GM21390 (cell line): ENCODE measurements at regions not wholly inside any gene's neighbourhood (a gene's known extent, or its start where the extent isn't known, plus 50 kb on each side); places are given as distances from the start of the nearest gene placed in this dataset.
"Not testable (repeated sequence)": the region's sequence is repeated elsewhere in the genome, so short reads cannot be mapped to it uniquely, and the experiment has no call there.

Experiments
- ATAC-seq: cut with Tn5 transposase; IDR thresholded peaks from one replicate; pipeline ENCODE4 v1.9.1; 2021; ENCODE audit not compliant: unreplicated experiment

DNA sequence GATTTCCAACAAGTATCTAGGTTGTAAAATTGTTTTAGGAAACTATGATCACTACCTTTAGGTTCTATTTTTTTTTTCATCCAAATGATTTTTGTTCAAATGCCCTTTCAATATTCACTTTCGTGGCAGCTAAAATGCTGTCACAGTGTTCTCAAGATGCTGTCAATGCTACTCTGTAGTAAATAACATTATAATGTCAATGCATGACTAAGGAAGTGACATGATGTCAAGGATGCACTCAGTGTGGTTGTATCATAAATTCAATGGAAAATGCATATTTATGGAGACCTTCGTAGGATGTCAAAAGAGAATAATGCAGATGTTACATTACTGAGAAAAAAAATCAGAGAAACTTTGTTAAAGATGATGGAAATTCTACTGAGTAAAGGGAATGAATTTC is 673.8 kb downstream of the ANKRD7 start:
- no peak for ATAC-seq

DNA sequence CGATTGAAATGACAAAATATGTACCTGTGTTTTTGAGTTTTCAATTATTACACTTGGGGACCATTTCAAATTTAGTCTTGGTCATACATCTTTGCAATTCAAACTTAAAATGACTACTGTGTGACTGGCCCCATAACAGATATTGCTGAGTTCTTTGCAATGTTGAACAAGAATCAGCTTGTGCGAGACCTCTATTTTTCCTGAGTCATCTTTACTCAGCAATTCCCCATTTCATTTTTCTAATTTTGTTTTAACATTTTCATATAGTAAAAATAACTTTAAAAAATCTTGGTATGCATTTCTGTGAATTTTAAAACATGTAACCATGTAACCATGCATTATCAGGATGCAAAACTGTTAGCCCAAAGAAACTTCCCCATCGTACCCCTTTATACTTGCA is 678.1 kb downstream of the ANKRD7 start:
- ATAC-seq: no peak

DNA sequence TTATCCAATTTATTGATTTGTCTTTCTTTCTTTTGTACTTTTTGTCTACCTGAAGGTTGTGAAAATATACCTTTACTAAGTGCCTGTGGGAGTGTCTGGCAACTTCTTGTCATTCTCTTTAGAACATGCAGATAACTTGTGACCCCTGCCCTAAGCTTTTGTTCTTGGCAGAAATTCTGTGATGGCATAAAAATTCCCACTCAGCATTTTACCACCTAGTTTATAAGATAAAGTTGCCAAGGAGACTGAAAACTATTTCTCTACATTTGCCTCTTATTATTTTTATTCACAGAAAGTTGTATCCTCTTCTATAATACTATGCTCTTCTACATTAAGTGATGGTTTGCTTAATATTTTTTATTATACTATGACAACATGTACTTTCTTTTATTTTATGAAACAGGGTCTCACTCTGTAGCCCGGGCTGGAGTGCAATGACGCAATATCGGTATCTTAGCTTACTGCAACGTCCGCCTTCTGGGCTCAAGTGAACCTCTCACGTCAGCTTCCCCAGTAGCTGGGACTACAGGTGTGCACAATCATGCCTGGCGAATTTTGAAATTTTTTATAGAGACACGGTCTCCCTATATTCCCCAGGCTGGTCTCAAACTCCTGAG is 683.5 kb downstream of the ANKRD7 start:
- ATAC-seq: no peak

DNA sequence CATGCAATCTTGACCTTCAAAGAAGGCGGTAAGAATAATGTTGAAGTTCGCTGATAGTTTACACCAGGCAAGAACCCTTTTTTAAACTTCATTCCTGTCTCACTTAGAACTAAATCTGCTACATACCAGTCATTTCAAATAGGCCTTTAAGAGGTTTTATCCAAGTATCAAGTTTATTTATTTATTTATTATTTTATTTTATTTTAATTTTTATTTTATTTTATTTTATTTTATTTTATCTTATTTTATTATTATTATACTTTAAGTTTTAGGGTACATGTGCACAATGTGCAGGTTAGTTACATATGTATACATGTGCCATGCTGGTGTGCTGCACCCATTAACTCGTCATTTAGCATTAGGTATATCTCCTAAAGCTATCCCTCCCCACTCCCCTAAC is 691.6 kb downstream of the ANKRD7 start:
- not testable (repeated sequence) for ATAC-seq

DNA sequence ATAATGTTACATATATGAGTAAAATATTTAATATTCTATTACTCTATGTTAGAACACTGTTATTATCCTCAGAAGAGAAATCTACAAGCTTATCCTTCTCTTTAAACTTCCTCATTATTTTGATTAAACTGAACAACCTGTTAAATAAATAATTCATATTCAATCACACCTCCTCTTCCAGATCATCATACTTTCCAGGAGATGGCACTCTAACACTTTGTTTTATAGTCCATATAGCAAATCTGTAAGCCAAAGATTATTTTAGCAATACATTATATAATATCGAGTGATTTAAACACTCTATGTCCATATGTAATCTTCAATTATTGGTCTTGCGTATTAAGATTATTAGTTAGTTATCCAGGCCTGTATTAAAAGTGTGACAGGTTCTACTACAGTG is 694.1 kb downstream of the ANKRD7 start:
- no peak for ATAC-seq

DNA sequence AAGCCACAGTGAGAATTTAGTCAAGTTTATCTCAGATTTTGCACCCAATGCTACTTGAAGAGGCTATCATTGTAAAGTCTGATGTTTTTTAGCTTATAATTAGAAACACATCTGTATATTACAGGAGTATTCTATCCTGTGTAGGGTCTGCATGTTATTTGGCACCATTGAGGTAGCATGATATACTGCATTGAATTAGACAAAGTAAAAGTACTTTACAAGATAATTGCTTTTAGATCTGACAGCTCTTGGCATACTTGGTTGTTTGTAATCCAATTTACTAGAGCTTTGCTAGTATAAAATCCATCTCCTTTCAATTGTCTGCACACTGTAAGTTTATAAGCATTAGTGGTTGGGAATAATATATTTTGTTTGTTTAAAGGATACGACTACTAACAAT is 714.3 kb downstream of the ANKRD7 start:
- ATAC-seq: no peak

DNA sequence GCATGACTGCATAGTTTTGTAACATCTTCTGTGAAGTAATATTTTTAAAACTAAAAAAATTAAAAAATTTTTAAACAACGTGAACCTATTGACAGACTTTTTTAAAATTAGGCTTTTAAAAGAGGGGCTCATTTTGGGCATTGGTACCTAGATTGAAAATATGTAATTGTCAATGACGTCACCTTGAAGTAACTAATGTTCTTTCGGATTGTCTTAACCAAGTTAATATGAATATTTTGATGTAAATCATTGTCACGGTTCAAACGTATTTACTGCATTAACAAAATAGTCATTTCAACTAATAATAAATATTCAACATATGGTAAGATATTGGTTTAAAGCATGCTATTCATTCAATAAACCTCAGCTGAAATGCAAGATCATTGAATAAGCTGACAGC is 719.8 kb downstream of the ANKRD7 start:
- ATAC-seq: no peak

DNA sequence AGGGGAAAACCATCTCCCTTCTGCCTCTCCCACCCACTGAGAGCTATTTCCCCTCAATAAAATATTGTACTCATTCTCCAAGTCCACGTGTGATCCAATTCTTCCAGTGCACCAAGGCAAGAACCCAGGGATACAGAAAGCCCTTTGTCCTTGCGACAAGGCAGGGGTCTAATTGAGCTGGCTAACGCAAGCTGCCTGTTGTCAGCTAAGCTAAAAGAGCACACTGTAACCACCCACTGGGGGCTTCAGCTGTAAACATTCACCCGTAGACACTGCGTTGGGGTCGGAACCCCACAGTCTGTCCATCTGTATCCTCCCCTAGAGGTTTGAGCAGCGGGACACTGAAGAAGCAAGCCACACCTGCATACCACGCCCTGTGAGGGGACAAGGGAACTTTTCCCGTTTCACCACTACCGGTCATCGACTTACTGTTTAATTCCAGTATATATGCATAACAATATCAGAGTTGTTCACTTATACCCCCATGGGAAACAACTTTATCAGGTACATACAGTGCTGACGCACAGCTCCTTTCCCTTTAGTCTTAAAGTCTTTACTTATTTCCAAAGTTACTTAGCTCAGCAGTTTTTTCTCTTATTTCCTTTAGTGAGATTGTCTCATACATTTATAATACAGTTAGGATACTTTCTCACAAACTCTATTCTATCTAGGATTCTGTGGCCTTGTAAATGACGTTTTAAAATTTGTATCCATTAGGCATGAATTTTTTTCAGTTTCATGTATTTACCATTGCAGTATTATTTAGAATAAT is 721.6 kb downstream of the ANKRD7 start:
- no peak for ATAC-seq

DNA sequence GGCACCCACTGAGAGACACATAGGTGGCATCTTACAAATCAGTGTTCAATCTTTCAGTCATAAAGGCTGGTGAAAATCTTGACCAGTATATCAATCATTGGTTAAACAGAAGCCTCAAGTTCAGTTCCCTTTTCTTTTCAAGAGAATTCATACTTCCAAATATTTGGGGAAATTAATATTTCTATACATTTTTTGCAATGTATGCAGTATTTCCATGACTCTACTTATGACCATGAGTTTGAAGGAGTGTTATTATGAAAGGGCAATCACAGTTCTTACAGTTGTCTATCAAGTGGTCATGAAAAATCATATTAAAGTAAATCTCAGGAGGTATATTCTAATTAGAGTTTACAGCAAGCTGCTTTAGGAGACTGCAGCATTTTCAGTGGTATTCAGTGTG is 724.0 kb downstream of the ANKRD7 start:
- no peak for ATAC-seq

DNA sequence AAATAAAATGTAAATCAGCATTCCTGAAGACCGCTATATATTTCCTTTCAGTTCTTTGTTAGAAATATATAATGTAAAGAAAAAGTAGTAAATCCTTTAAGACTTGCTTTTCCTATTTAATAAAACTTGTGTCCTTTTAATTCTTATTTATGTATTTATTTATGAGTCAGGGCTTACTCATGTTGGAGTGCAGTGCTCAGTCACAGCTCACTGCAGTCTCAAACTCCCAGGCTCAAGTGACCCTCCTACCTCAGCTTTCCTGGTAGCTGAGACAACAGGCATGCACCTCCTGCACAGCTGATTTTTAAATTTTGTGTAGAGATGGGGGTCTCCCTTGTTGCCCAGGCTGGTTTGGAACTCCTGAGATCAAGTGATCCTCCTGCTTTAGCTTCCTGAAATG is 724.5 kb downstream of the ANKRD7 start:
- no peak for ATAC-seq

DNA sequence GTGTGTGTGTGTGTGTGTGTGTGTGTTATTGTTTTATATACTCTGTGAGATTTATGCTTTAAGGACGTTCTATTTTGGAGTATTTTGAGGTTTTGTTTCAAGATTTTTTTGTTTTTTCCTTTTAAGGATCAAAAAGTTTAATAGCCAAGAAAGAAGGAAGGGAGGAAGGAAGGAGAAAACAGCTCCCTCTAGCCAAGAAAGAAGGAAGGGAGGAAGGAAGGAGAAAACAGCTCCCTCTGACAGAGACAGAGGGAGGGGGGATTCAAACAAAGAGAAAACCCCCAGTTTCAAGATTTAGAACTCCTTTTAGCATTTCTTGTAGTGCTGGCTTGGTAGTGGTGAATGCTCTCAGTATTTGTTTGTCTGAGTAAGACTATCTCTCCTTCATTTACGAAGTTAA is 731.8 kb downstream of the ANKRD7 start:
- not testable (repeated sequence) for ATAC-seq

DNA sequence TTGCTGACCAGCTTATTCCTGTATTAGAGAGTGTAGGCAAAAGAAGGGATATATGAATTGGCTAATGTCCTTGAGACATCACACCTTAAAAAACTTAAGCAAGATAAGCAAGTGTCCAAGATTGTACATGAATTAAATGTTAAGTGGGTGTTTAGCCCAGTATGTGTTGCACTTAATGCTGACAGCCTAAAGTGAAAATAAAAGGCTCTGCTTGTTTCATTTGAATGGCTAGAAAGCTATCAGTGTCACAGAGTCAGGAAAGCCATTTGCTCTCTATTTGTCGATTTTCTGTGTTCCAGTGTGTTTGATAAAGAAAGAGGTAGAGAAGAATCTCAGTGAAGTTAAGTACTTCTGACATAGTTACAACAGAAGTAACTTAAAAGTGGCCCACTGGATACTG is 744.9 kb downstream of the ANKRD7 start:
- no peak for ATAC-seq

DNA sequence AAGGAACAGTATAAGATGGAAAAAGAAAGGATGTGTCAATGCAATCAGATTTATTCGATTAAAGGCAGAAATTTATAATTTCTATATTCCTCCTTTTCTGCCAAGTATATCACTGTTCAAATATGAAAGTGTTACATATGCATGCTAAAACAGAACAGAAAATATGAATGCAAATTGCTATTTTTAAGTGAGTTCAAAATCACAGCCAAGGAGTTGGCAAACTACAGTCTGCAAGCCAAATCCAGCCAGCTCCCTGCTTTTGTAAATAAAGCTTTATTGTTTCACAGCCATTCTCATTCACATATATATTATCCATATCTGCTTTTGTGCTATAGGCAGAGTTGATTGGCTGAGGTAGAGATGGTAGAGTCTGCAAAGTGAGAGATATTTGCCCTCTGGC is 747.2 kb downstream of the ANKRD7 start:
- no peak for ATAC-seq

DNA sequence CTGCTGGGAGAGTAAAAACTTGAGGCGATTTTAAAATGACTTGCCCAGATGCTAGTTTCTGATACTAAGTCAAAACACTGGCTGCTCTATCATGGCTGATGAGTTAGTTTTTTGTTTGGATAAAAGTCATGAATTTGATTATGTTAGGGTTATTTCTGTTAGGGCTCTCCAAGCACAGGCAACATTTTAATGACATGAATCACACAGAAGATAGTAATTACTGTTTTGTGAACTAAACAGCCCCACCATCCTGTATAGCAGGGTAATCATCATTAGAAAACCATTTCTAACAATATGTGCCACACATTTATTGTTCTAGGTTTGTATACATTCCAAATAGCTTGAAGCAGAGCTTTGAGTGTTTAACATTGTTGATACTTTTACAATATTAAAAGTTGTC is 750.3 kb downstream of the ANKRD7 start:
- ATAC-seq: no peak

DNA sequence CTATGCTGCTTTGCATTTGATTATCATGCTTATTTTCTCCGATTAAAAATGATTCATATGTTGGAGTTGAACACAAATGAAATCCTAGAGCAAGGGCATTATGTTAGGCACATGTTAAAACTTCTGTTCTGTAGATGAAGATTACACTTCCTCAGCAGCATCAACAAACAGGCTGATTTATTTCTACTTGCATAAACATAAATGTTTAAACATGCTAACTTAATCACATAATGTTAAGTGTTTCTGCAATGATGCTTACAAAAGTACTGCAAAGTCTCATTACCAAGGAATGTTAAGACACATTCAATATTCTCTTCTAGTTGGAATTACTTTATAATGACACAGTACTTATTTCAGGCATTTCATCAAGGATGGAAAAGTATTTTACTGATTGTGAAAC is 770.8 kb downstream of the ANKRD7 start:
- ATAC-seq: no peak

DNA sequence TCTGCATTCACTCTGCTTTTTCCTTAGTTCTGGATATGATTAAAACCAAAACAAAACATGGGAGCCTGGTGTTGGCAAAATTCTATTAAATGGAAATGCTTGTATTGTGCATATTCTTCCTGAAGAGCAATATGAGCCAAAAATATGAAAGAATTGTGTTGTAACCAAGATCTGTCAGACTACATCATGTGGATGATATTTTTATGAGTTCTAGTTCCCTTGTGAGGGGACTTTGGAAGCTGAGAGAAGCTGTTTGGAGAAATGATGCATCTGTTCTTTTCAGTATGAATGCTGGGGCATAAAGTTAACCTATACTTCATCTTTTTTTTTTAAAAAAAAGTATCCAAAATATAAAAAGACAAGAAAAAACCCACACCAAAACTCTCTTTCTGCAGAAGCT is 782.7 kb downstream of the ANKRD7 start:
- ATAC-seq: no peak

DNA sequence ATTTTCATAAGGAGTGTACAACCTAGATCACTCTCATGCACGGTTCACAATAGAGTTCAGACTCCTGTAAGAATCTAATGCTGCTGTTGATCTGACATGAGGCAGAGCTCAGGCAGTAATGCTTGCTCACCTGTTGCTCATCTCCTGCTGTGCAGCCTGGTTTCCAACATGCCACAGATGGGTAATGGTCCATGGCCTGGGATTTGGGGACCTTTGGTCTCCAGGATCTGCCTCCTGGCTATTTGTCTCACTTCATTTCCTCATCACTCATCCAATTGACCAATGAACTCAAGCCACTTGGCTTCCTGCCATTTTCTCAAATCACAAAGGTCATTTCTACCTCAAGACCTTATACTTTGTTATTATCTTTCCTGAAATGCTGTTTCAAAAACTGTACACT is 786.1 kb downstream of the ANKRD7 start:
- no peak for ATAC-seq

DNA sequence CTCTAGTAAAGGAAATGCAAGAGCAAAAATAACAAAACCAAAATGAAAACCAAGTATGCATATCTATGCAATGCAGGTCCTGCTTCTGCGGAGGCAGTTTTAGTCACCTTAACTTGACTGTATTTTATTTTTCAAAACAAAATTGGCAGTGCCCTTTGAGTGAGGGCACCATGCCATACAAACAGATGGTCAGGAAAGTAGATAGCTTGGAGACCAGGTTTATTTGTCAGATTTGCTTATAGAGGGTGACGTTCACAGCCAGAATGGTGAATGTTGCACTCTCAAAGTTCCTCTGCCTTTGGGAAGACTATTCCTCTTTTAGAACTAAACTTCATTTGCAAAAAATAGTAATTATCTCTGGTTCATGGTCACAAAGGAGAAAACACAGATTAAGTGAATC is 801.9 kb downstream of the ANKRD7 start:
- no peak for ATAC-seq

DNA sequence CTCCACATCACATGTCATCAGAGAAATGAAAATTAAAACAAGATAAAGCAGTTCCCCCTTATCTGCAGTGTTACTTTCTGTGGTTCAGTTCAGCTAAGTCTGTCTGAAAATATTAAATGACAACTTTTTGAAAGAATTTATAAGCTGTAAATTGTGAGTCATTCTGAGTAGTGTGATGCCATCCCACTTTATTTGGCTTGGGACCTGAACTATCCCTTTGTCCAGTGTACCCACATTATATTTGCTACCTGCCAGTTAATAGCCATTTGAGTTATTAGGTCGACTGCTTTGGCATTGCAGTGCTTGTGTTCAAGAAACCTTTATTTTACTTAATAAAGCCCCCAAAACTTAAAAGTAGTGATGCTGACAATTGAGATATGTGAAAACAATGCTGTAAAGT is 804.2 kb downstream of the ANKRD7 start:
- ATAC-seq: no peak

DNA sequence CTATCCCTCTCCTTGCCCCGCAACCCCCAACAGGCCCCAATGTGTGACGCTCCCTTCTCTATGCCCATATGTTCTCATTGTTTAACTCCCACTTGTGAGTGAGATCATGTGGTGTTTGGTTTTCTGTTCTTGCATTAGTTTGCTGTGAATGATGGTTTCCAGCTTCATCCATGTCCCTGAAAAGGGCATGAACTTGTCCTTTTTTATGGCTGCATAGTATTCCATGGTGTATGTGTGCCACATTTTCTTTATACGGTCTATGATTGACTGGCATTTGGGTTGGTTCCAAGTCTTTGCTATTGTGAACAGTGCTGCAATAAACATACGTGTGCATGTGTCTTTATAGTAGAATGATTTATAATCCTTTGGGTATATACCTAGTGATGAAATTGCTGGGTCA is 807.6 kb downstream of the ANKRD7 start:
- ATAC-seq: not testable (repeated sequence)

DNA sequence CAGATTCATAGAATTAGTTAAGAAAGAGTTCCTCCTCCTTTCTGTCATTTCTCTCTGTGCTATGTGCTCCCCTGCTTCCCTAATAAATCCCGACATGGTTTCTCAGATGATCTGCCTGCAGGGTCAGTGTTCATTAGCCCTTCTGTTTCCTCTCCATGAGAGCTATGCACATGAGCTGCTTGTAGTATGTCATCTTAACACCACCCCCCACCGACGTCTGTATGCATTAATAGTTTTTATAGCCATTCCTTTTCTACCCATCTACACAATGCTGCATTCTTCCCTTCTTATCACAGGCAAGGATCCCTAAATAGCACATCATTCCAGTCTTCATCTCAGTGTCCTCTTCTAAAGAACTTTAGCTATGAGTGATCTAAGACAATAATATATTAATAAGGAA is 809.1 kb downstream of the ANKRD7 start:
- no peak for ATAC-seq

DNA sequence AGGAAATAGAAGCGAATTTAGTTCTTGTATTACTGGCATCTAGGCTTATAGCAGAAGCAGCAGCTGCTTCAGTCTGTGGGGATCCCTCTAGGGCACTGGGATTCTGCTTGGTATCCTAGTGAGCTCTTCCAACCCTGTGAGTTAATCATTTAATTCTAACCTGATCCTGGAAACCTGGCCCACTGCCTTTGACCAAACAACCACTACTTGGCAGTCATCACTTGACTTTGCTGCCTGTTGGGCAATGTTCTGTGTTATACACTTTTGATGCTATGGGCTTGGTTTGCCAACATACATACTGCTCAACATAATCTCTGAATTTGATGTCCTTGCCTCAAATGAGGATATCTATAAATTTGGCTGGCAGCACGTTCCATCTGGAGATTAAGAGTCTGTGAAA is 813.4 kb downstream of the ANKRD7 start:
- ATAC-seq: no peak

DNA sequence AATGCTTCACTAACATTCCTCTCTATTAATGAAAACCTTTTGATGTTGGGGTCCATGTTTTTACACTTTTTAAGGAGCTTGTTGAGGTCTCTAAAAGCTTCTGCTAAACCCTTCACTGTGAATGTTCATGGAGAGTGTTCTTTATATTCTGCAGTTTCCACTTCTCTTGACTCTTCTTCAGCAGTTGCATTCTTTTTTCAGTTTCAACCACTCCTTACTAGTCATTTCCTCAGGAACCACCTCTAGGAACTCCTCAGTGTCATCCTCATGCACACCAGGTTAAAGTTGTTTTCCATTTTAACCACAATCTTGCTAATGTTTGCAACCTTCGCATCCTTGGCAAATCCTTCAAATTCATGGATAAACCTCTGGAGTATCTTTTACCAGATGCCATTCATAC is 821.6 kb downstream of the ANKRD7 start:
- peak; percentile 64 for ATAC-seq
